HepG2 (cell line): ENCODE measurements at regions not wholly inside any gene's neighbourhood (a gene's known extent, or its start where the extent isn't known, plus 50 kb on each side); places are given as distances from the start of the nearest gene placed in this dataset.

ENCODE experiments used
- CHD2 ChIP-seq: IDR thresholded peaks from 2 replicates; pipeline ENCODE4 v1.6.1; 2011; ENCODE audit warnings: low read depth, low read length, improper control_type of control experiment
- GATAD2A ChIP-seq: IDR thresholded peaks from 2 replicates; pipeline ENCODE4 v1.6.1; 2016
- JUN ChIP-seq: sonication (generic); formaldehyde crosslinking; IDR thresholded peaks from 2 replicates; pipeline ENCODE4 v1.4.0; 2020; ENCODE audit warnings: mild to moderate bottlenecking, missing genetic modification reagents
- MED1 ChIP-seq: sonication (generic); formaldehyde crosslinking; IDR thresholded peaks from 2 replicates; pipeline ENCODE4 v1.4.0; 2020; ENCODE audit warnings: missing genetic modification reagents
- NFRKB ChIP-seq: fragments of 450-650 bp; IDR thresholded peaks from 2 replicates; pipeline ENCODE4 v1.6.1; 2017
- SMC3 ChIP-seq: IDR thresholded peaks from 2 replicates; pipeline ENCODE4 v1.6.1; 2011; ENCODE audit warnings: low read length, improper control_type of control experiment
- SNAPC2 ChIP-seq: sonication (generic); formaldehyde crosslinking; IDR thresholded peaks from 2 replicates; pipeline ENCODE4 v1.8.1; 2022; ENCODE audit warnings: mild to moderate bottlenecking, missing genetic modification reagents
- TRIM24 ChIP-seq: sonication (generic); formaldehyde crosslinking; IDR thresholded peaks from 2 replicates; pipeline ENCODE4 v1.8.0; 2022; ENCODE audit warnings: mild to moderate bottlenecking, missing genetic modification reagents
- ZFP36L1 ChIP-seq: sonication (generic); formaldehyde crosslinking; IDR thresholded peaks from 2 replicates; pipeline ENCODE4 v1.8.0; 2022; ENCODE audit warnings: mild to moderate bottlenecking, missing genetic modification reagents, moderate library complexity
- ZFX ChIP-seq: sonication (generic); formaldehyde crosslinking; IDR thresholded peaks from 2 replicates; pipeline ENCODE4 v1.4.0; 2020; ENCODE audit warnings: mild to moderate bottlenecking, low read depth, missing genetic modification reagents, moderate library complexity
- ZNF143 ChIP-seq: sonication (generic); formaldehyde crosslinking; IDR thresholded peaks from 2 replicates; pipeline ENCODE4 v1.4.0; 2020; ENCODE audit warnings: missing genetic modification reagents
- ZNF232 ChIP-seq: sonication (generic); formaldehyde crosslinking; IDR thresholded peaks from 2 replicates; pipeline ENCODE4 v1.4.0; 2020; ENCODE audit warnings: missing genetic modification reagents, borderline replicate concordance
- ZNF274 ChIP-seq: sonication (generic); formaldehyde crosslinking; IDR thresholded peaks from 2 replicates; pipeline ENCODE4 v1.5.1; 2020; ENCODE audit warnings: mild to moderate bottlenecking, missing genetic modification reagents
- TF ChIP-seq, protein P1 (sequence below), 2 experiments: IDR thresholded peaks; 2 replicates each; pipeline ENCODE4 v1.6.1; 2011 to 2012; ENCODE audit warnings: low read length in 2 of 2, borderline replicate concordance in 1 of 2, low read depth in 1 of 2, mild to moderate bottlenecking in 1 of 2, moderate library complexity in 1 of 2
- TF ChIP-seq, protein P2 (sequence below): sonication (generic); formaldehyde crosslinking; IDR thresholded peaks from 2 replicates; pipeline ENCODE4 v1.4.0; 2020; ENCODE audit warnings: missing genetic modification reagents

DNA sequence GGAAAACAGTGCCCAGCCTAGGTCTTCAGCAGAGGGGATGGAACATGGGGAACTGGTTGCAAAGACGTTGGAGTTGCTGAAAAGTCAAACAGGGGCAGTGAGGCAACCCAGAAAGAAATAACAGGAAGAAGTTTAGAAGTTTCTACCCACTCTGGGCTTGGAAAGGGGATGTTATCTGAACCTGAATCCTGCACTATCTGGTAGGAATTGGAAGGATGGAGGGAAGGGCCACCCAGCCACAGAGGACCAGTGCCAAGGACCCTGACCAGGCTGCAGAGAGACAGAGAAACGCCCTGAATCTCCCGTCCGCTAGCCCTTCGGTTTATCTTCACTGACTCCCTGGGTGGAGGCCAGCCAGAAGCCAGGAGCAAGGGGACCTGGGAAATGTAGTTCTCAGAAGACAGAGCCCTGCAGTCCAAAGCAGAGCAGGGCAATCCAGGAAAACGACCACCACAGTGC, 217.3 kb upstream of the RREB1 start (continued):
- TF ChIP-seq, protein P1, sequence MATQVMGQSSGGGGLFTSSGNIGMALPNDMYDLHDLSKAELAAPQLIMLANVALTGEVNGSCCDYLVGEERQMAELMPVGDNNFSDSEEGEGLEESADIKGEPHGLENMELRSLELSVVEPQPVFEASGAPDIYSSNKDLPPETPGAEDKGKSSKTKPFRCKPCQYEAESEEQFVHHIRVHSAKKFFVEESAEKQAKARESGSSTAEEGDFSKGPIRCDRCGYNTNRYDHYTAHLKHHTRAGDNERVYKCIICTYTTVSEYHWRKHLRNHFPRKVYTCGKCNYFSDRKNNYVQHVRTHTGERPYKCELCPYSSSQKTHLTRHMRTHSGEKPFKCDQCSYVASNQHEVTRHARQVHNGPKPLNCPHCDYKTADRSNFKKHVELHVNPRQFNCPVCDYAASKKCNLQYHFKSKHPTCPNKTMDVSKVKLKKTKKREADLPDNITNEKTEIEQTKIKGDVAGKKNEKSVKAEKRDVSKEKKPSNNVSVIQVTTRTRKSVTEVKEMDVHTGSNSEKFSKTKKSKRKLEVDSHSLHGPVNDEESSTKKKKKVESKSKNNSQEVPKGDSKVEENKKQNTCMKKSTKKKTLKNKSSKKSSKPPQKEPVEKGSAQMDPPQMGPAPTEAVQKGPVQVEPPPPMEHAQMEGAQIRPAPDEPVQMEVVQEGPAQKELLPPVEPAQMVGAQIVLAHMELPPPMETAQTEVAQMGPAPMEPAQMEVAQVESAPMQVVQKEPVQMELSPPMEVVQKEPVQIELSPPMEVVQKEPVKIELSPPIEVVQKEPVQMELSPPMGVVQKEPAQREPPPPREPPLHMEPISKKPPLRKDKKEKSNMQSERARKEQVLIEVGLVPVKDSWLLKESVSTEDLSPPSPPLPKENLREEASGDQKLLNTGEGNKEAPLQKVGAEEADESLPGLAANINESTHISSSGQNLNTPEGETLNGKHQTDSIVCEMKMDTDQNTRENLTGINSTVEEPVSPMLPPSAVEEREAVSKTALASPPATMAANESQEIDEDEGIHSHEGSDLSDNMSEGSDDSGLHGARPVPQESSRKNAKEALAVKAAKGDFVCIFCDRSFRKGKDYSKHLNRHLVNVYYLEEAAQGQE (IDR thresholded peaks at IDR 0.05; ENCODE audit: borderline replicate concordance in 1 of 2, low read depth in 1 of 2, low read length in 2 of 2), result no peak
- TF ChIP-seq MED1 (CRISPR knock-in tag) (no peak), TRIM24 (no peak), ZNF143 (CRISPR knock-in tag) (peak; percentile 87), ZNF232 (no peak), ZFP36L1 (CRISPR knock-in tag) (no peak), CHD2 (no peak), SNAPC2 (no peak), ZNF274 (CRISPR knock-in tag) (no peak), GATAD2A (no peak), SMC3 (no peak), NFRKB (no peak), ZFX (CRISPR knock-in tag) (peak; percentile 37; the same call in 1 of the 2 replicates), JUN (CRISPR knock-in tag) (no peak)
- TF ChIP-seq, protein P2, sequence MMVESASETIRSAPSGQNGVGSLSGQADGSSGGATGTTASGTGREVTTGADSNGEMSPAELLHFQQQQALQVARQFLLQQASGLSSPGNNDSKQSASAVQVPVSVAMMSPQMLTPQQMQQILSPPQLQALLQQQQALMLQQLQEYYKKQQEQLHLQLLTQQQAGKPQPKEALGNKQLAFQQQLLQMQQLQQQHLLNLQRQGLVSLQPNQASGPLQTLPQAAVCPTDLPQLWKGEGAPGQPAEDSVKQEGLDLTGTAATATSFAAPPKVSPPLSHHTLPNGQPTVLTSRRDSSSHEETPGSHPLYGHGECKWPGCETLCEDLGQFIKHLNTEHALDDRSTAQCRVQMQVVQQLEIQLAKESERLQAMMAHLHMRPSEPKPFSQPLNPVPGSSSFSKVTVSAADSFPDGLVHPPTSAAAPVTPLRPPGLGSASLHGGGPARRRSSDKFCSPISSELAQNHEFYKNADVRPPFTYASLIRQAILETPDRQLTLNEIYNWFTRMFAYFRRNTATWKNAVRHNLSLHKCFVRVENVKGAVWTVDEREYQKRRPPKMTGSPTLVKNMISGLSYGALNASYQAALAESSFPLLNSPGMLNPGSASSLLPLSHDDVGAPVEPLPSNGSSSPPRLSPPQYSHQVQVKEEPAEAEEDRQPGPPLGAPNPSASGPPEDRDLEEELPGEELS (CRISPR knock-in tag), result no peak
